RPMI7951 (cell line): ENCODE measurements at regions not wholly inside any gene's neighbourhood (a gene's known extent, or its start where the extent isn't known, plus 50 kb on each side); places are given as distances from the start of the nearest gene placed in this dataset.

Experiments used
- DNase-seq: peaks from one replicate; pipeline ENCODE4 v3.0.0-alpha.2; 2012; ENCODE audit warnings: low read depth

DNA sequence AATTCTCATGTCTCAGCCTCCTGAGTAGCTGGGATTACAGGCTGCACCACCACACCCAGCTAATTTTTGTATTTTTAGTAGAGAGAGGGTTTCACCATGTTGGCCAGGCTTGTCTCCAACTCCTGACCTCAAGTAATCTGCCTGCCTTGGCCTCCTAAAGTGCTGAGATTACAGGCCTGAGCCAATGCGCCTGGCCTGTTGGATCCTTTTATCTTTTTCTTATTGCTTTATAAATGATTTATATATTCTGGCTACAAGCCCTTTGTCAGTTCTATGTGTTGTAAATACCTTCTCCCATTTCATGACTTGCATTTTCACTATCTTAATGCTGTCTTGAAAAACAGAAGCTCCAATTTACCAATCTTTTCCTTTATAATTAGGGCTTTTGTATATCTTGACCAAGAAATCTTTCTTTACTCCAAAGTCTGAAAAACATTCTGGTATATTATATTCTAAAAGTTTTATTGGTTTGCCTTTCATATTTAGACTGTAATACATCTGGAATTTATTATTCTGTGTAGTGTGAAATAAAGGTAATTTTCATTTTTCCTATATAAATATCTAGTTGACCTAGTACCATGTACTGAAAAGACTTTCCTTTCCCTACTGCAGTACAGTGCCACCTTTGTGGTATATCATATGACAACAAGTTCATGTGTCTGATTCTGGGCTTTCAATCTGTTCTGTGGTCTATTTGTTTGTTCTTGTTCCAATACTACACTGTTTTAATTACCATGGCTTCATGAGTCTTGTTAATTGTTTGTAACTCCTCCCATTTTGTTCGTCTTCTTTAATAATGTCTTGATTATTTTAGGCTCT lies 52.9 kb upstream of the RNU6-1 start:
- DNase-seq, result no peak

DNA sequence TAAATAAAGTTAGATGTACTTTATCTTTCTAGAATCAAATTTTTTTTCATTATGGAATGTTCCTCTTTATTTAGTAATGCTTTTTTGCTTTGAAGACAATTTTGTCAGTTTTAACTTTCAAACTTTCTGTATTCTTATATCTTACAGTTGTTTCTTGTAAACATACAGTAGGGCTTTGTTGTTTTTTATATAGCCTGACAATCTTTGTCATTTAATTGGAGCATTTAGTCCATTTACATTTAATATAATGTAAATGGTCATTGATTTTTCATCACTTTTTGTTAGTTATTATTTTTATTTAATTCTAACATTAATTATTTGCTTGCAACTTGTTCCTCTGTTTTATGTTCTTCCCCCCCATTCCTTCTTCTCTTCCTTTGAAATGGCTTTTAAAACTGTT lies 55.4 kb upstream of the RNU6-1 start:
- DNase-seq, result no peak

DNA sequence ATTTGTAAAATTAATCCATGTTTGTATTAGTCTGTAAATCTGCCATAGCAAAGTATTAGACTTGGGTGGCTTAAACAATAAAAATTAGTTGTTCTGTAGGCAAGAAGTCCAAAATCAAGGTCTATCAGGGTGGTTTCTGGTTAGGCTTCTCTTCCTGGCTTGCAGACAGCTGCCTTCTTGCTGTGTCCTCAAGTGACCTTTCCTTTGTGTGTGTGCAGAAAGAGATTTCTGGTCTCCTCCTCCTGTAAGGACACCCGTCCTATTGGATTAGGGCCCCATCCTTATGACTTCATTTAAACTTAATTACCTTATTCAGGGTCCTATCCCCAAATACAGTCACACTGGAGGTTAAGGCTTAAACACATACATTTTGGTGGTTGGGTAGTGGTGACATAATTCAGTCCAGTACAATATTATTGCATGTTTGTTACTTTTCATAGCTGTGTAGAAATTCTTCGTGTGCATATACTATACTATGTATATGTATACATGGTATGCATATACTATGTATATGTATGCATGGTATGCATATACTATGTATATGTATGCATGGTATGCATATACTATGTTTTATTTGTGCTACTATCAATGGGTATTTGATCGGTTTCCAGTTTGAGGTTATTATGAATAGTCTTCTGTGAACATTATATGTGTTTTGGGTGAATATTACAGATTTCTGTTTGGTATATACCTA lies 57.9 kb upstream of the RNU6-1 start:
- no peak for DNase-seq

DNA sequence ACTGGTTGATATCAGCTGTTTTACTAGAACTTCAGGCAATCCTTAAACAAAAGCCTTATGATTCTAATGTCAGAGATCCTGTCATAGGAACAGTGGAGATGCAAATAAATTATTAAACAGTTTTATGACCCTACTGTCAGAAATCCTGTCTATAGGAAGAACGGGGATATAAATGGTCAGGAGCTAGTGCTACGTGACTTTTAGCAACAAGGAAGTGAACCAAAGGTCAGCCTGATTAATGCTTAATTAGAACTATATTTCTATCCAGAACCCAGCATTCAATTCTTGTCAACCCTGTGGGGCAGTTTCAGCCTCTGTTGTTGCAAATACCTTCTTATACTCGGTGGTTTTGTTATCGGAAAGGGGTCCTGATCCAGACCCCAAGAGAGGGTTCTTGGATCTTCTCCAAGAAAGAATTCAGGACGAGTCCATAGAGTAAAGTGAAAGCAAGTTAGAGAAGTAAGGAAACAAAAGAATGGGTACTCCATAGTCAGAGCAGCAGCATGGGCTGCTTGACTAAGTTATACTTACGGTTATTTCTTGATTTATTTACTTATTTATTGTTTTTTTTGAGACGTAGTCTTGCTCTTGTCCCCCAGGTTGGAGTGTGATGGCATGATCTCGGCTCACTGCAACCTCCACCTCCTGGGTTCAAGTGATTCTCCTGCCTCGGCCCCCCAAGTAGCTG lies 59.9 kb upstream of the RNU6-1 start:
- no peak for DNase-seq

DNA sequence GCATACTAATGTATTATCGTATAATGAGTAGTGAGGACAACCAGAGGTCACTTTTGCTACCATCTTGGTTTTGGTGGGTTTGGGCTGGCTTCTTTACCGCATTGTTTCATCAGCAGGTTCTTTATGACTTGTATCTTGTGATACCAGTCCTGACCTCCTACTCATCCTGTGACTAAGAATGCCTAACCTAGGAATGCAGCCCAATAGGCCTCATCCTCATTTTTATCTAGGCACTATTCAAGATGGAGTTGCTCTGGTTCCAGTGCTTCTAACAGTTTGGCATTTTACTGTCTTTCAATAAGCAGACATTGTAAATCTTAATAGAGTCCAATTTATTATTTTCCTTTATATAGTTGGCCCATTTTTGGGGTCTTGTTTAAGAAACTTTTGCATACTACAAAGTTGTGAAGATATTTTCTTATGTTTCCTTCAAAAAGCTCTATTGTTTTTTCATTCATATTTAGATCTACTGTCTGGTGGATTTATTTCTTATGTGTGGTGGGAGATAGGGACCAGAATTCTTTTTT lies 60.8 kb upstream of the RNU6-1 start:
- DNase-seq, result no peak

DNA sequence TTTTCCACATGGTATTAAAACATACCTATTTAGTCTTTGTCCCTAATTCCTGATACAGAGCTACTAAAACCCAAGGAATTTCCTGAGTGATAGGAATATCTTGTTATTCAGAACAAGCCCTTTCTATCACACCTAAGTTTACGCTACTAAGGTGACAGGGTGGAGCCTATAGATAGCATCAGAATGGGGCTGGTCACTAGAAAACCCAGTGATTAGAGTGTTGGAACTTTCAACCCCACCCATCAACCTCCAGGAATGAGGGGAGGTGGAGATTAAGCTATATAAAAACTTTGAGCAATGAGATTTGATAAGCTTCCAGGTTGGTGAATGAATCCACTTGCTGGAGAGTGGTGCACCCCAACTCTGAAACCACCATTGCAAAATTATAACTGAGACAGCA lies 62.1 kb upstream of the RNU6-1 start:
- no peak for DNase-seq

DNA sequence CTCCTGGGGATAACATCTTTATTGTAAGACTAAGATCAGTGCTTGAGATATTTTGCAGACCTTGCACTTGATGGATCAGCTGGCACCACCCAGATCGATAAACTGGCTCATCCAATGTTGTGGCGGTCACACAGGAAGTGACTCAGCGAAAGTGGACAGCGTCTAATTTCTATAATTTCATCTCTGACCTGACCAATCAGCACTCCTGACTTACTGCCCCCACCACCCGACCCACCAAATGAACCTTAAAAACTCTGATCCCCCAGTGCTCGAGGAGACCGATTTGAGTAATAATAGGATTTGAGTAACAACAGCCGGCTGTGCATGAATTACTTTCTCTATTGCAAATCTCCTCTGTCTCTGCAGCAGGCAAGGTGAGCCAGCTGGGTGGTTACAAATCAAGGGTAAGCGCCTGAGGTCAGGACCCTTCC lies 62.7 kb upstream of the RNU6-1 start:
- no peak for DNase-seq

DNA sequence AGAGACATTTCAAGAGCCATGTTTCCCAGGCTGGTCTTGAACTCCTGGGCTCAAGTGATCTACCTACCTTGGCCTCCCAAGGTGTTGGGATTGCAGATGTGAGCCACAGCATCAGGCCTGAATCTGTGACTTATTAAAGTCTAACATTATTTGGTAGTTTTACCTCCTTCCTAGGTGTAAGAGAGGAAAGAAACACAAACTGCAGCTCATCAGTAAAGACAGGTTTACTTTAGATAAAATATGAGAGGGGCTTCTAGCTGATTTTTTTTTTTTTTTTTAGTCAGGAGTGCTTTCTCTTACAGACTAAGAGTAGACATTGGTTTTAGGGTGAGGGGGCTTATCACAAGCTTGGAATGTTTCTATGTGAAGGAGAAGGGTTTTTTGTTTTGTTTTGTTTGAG lies 63.9 kb upstream of the RNU6-1 start:
- DNase-seq, result no peak

DNA sequence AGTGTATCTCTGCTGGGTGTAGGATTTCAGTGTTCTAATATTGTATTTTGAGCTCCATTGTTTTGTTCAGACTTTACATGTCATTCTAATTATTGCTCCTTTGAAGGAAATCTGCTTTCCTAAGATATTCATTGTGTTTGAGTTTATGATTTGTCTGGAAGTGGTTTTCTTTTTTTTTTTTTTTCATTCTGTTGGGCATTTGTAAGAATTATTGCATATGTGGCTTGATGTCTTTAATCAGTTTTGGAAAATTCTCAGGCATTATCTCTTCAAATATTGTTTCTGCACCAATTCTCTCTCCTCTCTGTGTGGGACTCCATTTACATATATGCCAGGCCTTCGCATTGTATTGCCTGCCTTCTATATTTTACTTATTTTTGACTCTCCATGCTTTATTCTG lies 65.8 kb upstream of the RNU6-1 start:
- no peak for DNase-seq

DNA sequence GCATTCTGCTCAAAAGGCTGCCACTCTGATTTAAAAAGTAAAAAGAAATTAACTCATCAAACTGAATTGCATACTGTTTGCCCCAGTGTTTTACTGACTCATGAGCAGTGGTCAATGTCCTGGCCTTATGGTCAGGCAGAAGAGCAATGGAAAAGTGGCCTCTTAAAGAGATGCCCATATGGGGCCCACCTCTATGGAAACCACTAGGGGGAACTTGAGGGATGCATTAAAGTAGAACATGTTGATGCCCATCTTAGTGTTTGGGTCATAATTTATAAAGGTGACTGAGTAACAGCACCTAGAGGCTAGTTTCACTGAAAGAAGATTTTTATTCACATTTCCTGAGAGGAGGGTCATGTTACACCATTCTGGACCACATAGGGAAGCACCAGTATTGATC lies 66.5 kb upstream of the RNU6-1 start:
- peak; percentile 40 for DNase-seq

DNA sequence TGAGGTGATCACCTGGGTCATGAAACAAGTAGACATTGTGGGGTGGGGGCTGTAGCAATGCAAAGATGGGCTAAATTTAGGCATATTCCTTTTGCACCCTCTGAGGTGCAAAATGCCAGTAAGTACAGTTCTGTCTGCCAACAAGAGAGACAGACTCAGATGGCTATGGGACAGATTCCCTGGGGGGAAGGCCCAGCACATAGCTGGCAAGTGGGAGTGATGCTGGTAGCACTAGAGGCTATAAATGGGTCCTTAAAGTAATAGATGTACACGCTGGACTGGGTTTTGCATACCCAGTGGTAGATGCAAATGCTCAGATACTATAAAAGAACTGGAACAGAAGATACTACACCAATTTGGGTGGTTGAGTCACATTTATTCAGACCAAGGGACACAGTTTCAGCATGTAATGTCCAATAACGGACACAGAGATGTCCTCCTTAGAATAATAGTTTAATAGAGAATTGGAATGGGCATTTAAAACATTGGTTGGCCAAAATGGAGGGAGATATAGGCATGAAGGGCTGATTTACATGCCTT lies 67.4 kb upstream of the RNU6-1 start:
- DNase-seq, result no peak

DNA sequence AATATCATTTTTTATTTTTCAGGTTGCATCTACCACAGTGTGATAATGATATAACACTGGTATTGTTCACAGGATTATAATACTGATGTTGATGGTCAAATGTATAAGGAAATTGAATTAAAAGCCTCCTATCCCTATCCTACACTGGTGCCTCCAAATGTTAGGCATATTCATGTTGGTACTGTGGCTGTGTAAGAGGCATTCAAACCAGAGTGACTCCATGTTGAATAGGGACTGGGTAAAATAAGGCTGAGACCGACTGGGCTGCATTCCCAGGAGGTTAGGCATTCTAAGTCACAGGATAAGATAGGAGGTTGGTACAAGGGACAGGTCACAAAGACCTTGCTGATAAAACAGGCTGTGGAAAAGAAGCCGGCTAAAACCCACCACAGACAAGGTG lies 68.9 kb upstream of the RNU6-1 start:
- no peak for DNase-seq

DNA sequence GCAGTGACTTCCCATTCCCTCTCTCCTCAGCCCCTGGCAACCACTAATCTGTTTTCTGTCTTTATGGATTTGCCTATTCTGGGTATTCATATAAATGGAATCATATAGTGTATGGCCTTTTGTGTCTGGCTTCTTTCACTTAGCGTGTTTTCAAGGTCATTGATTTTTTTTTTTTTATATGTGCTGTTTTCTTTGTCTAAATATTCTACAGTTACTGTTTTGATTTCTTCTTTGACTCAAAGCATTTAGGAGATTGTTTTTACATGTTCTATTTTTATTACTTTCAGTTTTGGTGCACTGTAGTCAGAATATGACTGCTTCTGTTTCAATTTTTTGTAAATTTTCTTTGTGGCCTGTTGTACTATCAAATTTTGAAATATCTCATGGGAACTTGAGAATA lies 71.9 kb upstream of the RNU6-1 start:
- no peak for DNase-seq

DNA sequence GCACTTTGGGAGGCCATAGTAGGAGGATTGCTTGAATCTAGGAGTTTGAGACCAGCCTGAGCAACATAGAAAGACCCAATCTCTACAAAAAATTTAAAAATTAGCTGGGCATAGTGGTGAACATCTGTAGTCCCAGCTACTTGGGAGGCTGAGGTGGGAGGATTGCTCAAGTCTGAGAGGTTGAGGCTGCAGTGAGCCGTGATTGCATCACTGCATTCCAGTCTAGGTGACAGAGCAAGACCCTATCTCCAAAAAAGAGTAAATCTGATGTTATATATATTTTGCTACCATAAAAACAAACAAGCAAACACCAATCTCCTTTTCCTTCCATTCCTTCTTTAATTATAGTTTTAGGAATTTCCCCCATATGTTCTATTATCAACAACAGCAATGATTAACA lies 74.2 kb upstream of the RNU6-1 start:
- DNase-seq, result no peak

DNA sequence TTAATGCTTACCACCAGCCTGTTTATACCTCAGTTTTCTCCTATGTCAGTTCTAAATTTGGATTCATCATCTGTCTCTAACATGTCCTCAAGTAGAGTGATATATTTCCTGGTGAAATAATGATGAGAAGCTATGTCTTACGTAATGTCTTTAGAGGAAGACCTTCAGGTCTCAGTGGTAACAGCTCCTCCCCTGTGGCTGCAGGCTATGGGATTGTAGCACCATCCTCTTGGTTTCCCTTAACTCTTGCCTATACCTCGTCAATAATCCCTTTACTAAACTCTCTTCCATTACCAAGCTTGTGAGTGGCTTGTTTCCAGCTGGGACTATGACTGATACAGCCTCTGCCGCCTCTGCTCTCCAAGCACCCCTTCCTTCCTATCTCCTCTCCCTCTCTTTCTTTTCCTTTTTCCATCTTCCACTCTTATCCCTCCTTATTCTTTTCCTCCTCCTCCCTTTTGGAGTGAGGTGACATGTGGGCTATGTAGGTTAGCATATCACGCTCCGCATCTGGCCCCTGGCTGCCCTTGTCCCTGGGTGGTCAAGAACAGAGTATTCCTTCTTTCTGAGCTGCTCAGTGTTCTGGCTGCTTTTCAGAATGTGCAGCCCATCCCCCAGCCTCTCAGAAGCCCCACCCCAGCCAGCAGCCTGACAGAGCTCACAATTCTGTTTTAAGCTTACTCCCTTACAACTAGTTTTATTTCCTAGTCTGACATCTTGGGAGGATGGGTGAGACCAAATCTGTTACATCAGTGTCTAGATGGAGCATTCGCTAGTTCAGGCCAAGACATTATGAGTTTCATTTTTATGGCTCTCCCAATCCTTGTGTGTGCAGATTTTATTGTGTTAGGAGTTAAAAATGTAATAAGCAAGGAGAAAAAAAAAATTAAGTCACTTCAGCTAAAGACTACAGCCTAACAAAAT lies 75.0 kb upstream of the RNU6-1 start:
- no peak for DNase-seq

DNA sequence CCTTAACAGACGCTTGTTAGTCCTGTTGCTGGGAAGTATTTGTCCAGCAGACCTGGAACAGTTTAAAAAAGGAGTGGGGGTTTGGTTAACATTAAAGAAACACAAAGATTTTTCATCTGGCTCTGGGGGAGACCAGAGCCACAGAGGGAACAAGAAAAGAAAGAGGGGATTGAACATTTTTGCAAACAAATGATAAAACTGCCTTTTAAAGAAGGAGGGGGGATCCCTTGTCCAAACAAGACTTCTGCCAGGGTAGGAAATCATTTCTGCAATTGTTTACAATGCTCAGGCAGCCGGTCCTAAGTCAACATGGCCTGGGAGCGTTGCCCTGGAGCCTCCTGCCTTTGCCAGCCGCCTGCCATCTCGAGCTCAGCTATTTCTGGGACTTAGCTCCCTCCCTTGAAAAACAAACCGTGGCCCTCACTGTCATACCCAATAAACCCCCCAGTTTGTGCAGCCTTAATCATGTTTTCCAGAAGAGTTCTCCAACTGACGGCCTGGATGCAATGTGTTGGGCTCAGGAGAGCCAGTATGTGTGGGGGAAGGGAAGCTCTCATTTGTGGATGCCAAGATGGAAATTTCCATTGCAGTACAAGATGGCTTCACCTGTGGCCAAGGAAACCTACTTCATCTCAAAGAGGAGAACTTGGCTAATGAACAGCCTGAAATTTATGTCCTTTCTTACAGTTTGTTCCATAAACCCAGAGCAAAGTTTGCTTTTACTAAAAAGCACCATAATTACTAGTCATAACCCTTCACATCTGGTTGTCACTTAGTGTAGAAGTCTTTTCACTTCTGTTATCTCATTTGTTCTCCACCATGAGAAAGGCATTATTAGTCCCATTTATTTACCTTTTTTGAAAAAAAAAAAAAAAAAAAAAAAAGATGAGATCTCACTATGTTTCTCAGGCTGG lies 75.9 kb upstream of the RNU6-1 start:
- DNase-seq, result no peak

DNA sequence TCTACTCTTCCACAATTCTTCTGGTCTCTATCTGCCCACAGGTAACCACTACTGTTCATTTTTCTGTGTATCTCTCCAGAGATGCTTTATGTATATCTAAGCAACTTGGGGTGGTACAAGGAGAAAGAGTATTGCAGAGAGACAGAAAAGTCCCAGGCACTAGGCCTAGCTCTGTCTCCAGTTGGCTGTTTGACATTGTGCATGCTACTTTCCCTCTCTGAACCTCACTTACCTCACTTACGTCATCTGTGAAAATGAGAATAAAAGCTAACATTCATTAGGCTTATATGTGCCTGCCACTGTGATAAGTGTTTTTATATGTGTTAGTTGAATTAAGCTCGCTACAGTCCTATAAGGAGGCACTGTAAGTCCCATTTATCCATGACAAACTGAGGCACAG lies 76.7 kb upstream of the RNU6-1 start:
- no peak for DNase-seq

DNA sequence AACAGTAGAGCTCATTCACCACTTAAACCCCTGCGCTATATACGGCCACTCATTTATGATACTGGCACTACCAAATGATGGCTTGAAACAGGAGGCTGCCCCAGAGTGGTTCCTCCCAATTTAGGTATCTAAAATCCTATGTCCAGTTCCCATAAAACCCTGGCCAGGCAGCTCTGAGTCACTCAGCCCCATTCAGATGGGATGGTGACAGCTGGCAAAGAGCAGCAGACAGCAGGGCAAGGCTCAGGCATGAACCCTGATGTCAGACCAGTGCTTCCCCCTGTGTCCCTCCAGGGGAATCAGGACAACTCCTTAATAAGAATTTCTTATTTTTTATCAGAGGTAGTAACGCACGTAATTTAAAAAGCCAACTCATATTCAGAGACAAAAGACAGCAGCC lies 77.2 kb upstream of the RNU6-1 start:
- no peak for DNase-seq

DNA sequence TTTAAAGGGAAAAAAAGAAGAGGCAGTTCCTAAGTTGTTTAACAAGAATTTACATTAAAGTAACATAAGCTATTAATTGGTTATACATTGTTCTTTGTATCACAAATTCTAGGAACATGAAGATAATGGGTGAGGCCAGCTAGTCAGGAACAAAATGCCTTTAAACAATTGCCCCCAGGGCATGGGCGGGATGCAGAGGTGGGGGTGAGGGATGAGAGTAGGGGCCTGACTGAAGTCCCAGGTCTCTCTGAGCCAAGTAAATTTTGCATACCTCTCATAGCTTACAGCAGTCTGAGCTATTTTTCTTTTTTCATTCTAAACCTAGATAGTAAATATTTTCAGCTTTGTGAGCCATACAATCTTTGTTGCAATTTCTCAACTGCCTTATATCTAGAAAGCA lies 77.8 kb upstream of the RNU6-1 start:
- DNase-seq, result no peak

DNA sequence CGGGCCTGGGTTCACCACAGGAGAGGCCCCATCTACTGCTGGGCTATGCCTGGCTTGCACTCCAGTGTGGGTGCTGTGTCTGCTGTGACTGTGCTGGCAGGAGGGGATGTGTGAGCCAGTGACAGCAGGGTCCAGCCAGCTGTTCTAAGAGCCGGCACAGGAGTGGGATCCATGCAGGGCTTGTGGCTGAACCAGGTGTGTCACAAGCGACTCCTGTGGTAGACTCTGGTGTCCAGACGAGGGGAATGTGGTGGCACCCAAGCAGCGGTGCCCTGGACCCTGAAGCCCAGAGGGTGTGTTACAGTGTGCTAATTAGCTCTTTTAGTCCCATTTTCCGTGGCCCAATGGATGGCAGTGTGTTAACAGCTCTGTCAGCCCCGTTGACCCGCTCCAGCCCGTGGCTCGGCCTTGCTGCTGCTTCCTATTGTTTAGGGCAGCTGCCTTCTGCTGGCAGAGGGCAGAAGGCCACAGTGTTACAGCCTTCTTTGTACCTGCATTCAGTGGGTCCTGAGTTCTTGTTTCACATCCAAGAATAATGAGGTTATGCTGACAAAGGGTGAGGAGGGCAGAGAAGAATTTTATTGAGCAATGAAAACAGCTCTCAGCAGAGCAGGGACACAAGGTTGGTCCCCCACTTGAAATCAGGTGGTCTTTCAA lies 78.5 kb upstream of the RNU6-1 start:
- no peak for DNase-seq
